ENCODE measurements at regions not wholly inside any gene's neighbourhood (a gene's known extent, or its start where the extent isn't known, plus 50 kb on each side); places are given as distances from the start of the nearest gene placed in this dataset.

DNA sequence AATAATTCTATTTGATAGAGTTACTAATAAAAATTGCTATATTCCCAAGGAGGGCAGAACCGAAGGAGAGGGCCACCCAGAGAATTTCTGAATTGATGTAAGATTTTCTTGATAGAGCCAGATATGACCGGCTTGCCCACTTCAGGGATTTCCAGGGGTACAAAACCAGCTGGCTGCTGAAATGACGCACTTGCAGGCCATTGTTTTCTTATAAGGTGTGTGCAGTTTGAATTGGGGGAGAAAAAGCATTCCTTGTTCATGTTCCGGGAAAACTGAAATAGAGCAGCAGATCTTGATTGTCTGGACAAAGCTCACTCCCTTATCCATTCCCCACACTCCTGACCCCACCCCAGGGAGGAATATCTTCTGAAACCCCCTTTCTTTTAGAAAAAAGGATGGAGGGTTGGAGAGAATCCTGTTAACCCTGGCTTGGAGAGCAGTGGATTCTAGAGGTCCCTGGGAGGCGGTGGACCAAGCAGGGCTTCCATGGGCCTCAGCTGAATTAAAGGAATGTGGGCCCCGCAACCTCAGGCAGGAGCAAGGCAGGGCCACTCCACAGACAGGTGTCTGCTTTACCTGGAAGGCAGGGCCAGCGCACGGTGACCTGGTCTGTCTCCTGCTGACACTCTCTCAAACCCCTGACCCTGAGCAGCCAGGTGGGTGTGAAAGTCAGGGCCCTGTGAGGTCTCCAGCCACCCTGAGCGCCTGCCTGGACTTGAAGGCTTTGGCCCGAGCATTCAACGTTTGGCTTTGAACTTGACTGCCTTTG is 96.4 kb downstream of the TMEM170B start:
- TF ChIP-seq FOXP2 (optimal IDR thresholded peaks at IDR 0.05; ENCODE audit: borderline replicate concordance, extremely low read depth, extremely low read length, insufficient read depth): no peak
- no peak for TF ChIP-seq TAF1 (IDR thresholded peaks at IDR 0.05; ENCODE audit: borderline replicate concordance, insufficient read depth, low read length)
- no peak for TF ChIP-seq POLR2AphosphoS5 (IDR thresholded peaks at IDR 0.05; ENCODE audit: low read depth, low read length)
- no peak for TF ChIP-seq SIN3A (IDR thresholded peaks at IDR 0.05; ENCODE audit: borderline replicate concordance, insufficient read depth, low read length)
- TF ChIP-seq, protein P1, sequence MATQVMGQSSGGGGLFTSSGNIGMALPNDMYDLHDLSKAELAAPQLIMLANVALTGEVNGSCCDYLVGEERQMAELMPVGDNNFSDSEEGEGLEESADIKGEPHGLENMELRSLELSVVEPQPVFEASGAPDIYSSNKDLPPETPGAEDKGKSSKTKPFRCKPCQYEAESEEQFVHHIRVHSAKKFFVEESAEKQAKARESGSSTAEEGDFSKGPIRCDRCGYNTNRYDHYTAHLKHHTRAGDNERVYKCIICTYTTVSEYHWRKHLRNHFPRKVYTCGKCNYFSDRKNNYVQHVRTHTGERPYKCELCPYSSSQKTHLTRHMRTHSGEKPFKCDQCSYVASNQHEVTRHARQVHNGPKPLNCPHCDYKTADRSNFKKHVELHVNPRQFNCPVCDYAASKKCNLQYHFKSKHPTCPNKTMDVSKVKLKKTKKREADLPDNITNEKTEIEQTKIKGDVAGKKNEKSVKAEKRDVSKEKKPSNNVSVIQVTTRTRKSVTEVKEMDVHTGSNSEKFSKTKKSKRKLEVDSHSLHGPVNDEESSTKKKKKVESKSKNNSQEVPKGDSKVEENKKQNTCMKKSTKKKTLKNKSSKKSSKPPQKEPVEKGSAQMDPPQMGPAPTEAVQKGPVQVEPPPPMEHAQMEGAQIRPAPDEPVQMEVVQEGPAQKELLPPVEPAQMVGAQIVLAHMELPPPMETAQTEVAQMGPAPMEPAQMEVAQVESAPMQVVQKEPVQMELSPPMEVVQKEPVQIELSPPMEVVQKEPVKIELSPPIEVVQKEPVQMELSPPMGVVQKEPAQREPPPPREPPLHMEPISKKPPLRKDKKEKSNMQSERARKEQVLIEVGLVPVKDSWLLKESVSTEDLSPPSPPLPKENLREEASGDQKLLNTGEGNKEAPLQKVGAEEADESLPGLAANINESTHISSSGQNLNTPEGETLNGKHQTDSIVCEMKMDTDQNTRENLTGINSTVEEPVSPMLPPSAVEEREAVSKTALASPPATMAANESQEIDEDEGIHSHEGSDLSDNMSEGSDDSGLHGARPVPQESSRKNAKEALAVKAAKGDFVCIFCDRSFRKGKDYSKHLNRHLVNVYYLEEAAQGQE (IDR thresholded peaks at IDR 0.05; ENCODE audit: insufficient read depth in 1 of 2, low read depth in 2 of 2, low read length in 2 of 2): no peak

DNA sequence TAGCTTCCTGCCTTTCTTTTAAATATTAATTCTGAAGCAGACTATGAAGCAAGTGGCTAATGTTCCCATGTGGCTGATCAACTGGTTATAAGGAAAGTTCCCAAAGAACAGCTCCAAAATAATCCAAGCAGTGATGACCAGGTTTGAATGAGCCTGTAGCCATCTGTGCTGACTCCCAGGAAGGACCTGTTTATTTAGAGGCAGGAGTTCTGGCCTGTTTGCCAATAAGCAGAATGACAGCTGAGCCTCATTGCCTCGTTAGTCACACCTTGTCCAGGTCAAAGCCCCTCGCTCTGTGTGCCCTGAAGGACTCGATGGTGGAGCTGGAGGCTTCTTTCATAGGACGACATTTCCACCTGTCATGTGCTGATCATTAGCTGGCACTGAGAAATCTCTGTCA is 97.4 kb downstream of the TMEM170B start:
- no peak for TF ChIP-seq POLR2AphosphoS5 (IDR thresholded peaks at IDR 0.05; ENCODE audit: low read depth, low read length)
- no peak for TF ChIP-seq SIN3A (IDR thresholded peaks at IDR 0.05; ENCODE audit: borderline replicate concordance, insufficient read depth, low read length)
- TF ChIP-seq FOXP2 (optimal IDR thresholded peaks at IDR 0.05; ENCODE audit: borderline replicate concordance, extremely low read depth, extremely low read length, insufficient read depth): no peak
- TF ChIP-seq, protein P1 (IDR thresholded peaks at IDR 0.05; ENCODE audit: insufficient read depth in 1 of 2, low read depth in 2 of 2, low read length in 2 of 2): no peak
- no peak for TF ChIP-seq TAF1 (IDR thresholded peaks at IDR 0.05; ENCODE audit: borderline replicate concordance, insufficient read depth, low read length)

DNA sequence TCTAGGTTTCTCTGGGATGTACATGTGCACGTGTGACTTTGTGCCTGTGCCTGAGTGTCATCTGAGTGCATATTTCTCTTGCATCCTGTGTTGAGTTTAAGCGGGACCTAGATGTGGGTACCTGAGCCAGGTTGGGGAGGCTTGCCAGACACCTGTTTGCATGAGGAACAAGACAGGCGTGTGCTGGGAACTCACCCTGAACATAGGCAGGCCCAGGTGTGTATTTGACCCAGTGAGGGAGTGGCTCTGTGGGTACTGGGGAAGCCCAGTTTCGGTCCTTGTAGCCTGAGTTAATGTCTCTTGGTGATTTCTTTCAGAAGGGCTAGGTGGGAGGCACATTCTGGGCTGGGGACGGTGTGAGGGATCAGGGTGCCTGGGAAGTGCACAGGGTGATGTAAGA is 98.6 kb downstream of the TMEM170B start:
- TF ChIP-seq SIN3A (IDR thresholded peaks at IDR 0.05; ENCODE audit: borderline replicate concordance, insufficient read depth, low read length): no peak
- TF ChIP-seq TAF1 (IDR thresholded peaks at IDR 0.05; ENCODE audit: borderline replicate concordance, insufficient read depth, low read length): no peak
- no peak for TF ChIP-seq FOXP2 (optimal IDR thresholded peaks at IDR 0.05; ENCODE audit: borderline replicate concordance, extremely low read depth, extremely low read length, insufficient read depth)
- TF ChIP-seq, protein P1 (IDR thresholded peaks at IDR 0.05; ENCODE audit: insufficient read depth in 1 of 2, low read depth in 2 of 2, low read length in 2 of 2): no peak
- no peak for TF ChIP-seq POLR2AphosphoS5 (IDR thresholded peaks at IDR 0.05; ENCODE audit: low read depth, low read length)

DNA sequence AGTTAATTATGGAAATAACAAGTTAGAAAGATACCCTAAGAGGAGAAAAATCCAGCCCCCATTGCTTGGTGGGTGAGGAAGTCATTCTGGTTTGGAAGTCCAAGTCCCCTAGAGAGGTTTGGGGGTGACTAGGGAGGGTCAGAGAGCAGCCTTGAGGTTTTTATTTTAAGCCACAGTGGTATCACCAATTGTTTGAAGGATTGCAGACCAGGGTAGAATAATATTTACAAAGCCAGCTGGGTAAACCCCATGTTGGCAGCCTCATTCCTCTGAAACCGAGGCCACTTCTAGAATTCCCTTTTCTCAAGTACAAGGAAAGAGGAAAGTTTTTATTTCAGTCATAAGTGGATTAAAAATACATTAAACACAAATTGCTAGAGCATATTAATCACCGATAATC is 99.7 kb downstream of the TMEM170B start:
- TF ChIP-seq TAF1 (IDR thresholded peaks at IDR 0.05; ENCODE audit: borderline replicate concordance, insufficient read depth, low read length) (no peak), FOXP2 (optimal IDR thresholded peaks at IDR 0.05; ENCODE audit: borderline replicate concordance, extremely low read depth, extremely low read length, insufficient read depth) (no peak), SIN3A (IDR thresholded peaks at IDR 0.05; ENCODE audit: borderline replicate concordance, insufficient read depth, low read length) (no peak), POLR2AphosphoS5 (IDR thresholded peaks at IDR 0.05; ENCODE audit: low read depth, low read length) (no peak)
- TF ChIP-seq, protein P1 (IDR thresholded peaks at IDR 0.05; ENCODE audit: insufficient read depth in 1 of 2, low read depth in 2 of 2, low read length in 2 of 2): no peak
